Esophagus (tissue), 2 donors: ENCODE measurements at regions not wholly inside any gene's neighbourhood (a gene's known extent, or its start where the extent isn't known, plus 50 kb on each side); places are given as distances from the start of the nearest gene placed in this dataset.

Experiments used
- H3K27ac ChIP-seq, 2 donors: one replicate each; pipeline ENCODE4 v1.5.1; 2013; ENCODE audit warnings: low read depth in 2 of 2, mild to moderate bottlenecking in 2 of 2, inconsistent platforms in 1 of 2, low read length in 1 of 2, moderate library complexity in 1 of 2
- H3K27me3 ChIP-seq, 2 donors: one replicate each; pipeline ENCODE4 v1.6.1; 2013; ENCODE audit warnings: low read length in 2 of 2, control low read depth in 1 of 2, mild to moderate bottlenecking in 1 of 2; ENCODE audit not compliant: insufficient read depth in 2 of 2, control insufficient read depth in 1 of 2
- H3K36me3 ChIP-seq, 2 donors: one replicate each; pipeline ENCODE4 v1.6.1; 2013; ENCODE audit warnings: low read length in 1 of 2; ENCODE audit not compliant: control insufficient read depth in 2 of 2, insufficient read depth in 2 of 2
- H3K4me1 ChIP-seq, 2 donors: one replicate each; pipeline ENCODE4 v1.6.1; 2013; ENCODE audit warnings: low read length in 1 of 2; ENCODE audit not compliant: control insufficient read depth in 2 of 2, insufficient read depth in 2 of 2
- H3K4me3 ChIP-seq, 2 donors: one replicate each; pipeline ENCODE4 v1.5.1; 2013; ENCODE audit warnings: low read length in 2 of 2, mild to moderate bottlenecking in 2 of 2, low read depth in 1 of 2, moderate library complexity in 1 of 2
- H3K9me3 ChIP-seq, 2 donors: one replicate each; pipeline ENCODE4 v1.6.1; 2013; ENCODE audit warnings: mild to moderate bottlenecking in 2 of 2, low read depth in 1 of 2, low read length in 1 of 2, moderate library complexity in 1 of 2; ENCODE audit not compliant: control insufficient read depth in 2 of 2, insufficient read depth in 1 of 2
- WGBS, 2 donors: extraction: QIAGEN DNeasy Blood & Tissue Kit; methylation state at CpG; one replicate each; pipeline ENCODE4 v1.1.7; 2013; 5-methylcytosine and 5-hydroxymethylcytosine counted together
- donor health status: healthy with polysubstance abuse.
- donor health status: Bipolar disorder and iron deficiency.

DNA sequence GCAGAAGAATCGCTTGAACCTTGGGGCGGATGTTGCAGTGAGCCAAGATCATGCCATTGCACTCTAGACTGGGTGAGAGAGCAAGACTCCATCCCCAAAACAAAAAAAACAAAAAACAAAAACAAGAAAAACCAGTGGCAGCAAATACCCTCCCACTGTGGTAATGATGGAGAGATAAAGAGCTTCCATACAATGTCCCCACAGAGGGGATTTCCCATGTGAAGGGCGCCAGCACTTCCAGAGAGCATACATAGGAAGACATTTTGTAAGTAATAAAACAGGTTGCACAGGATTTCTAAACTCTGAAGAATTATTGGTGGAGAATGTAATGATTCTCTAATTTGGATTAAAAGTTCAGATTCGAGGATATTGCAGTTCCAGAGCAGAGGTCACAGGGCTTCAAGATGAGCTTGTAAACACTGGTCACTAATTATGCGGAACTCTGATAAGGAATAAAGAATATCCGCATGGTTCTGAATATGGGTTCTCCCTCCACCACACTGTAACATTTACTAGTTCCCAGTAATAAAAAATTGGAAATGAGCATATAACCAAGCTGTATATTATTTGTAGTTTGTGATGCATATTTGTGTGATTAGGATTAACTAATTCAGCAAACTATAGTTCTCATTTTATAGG, 290.1 kb upstream of the SLC10A2 start:
- no peaks in the 10 kb centered on the region for H3K9me3 ChIP-seq
- H3K36me3 ChIP-seq: no peaks in the 10 kb centered on the region
- no peaks in the 10 kb centered on the region for H3K27me3 ChIP-seq
- no peak overlapping the region for H3K27ac ChIP-seq
- H3K4me3 ChIP-seq: no peak overlapping the region
- no peaks in the 10 kb centered on the region for H3K4me1 ChIP-seq
- WGBS, 2 donors: 81 to 85% methylated on average over 6 of the region's 6 CpGs

- Histone ChIP-seq H3K9me3 (no peaks in the 10 kb centered on the region), H3K27me3 (no peaks in the 10 kb centered on the region), H3K4me1 (no peaks in the 10 kb centered on the region), H3K36me3 (no peaks in the 10 kb centered on the region), H3K4me3 (no peak overlapping the region), H3K27ac (no peak overlapping the region)
- 55 to 56% methylated on average over 2 of the region's 2 CpGs for WGBS, 2 donors
Measured at GRCh38 chr13:103354171-103354570, 288.0 kb upstream of the SLC10A2 start.

GRCh38 chr13:103351035-103351828, 285.0 kb upstream of the SLC10A2 start:
- no peak overlapping the region for H3K4me3 ChIP-seq
- no peak overlapping the region for H3K27ac ChIP-seq
- no peaks in the 10 kb centered on the region for H3K4me1 ChIP-seq
- no peaks in the 10 kb centered on the region for H3K36me3 ChIP-seq
- WGBS, 2 donors: 37 to 43% methylated on average over 10 of the region's 10 CpGs
- no peaks in the 10 kb centered on the region for H3K9me3 ChIP-seq
- H3K27me3 ChIP-seq: no peaks in the 10 kb centered on the region

DNA sequence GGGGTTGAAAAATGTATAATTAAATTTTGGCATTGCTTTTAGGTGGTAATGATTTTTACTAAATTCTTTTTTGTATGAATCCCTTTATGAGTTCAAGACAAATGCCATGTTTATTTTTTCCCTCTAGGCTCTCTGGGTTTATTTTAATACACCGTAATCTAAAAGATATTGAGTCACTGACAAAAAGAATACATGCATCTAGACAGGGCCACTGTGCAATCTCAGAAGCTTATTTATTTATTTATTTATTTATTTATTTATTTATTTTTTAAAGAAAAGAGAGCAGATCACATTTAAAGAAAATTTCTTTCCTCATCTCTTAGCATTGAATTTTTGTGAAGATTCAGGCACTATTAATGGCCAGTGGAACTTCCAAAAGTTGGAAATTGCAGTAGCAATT, 283.9 kb upstream of the SLC10A2 start:
- H3K4me1 ChIP-seq: no peaks in the 10 kb centered on the region
- H3K4me3 ChIP-seq: no peak overlapping the region
- H3K27ac ChIP-seq: no peak overlapping the region
- H3K36me3 ChIP-seq: no peaks in the 10 kb centered on the region
- no peaks in the 10 kb centered on the region for H3K9me3 ChIP-seq
- WGBS, 2 donors: 69 to 83% methylated on average over 1 of the region's 1 CpG
- no peaks in the 10 kb centered on the region for H3K27me3 ChIP-seq

DNA sequence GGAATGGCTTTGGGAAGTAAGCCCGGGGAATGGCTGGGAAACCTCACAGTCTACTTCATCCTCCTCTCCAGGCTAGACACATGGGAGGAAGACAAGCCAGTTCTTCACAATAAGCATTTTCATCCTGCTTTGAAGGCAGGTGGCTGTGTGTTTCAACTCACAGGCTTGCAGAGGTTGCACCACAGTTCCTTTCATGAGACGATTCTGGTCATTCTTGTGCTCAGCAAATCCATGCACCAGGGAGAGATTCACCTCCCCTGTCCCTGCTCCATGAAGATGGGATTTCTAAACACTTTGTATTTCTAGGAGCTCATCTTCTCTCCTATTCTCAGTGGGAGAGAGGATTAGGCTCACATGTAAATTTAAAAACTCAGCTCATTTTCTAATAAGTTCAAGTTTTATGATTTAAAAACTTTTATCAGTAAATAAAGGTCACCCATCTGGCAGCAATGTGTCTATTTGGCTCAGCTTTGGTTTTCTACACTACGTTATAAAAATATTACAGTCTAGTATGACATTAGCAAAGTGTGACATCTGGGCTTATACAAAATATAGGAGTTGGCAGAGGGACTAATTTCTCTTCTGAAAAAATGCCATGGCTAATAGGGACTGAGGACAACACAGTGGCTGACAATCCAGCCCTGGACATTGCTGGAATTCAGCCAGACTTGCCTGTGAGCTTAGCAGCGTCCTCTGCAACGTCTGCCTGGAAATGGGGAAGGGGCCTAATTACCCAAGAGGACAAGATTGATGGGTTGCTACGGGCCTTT, 283.2 kb upstream of the SLC10A2 start:
- Histone ChIP-seq H3K9me3 (no peaks in the 10 kb centered on the region), H3K27me3 (no peaks in the 10 kb centered on the region), H3K36me3 (no peaks in the 10 kb centered on the region), H3K27ac (no peak overlapping the region), H3K4me3 (no peak overlapping the region), H3K4me1 (no peaks in the 10 kb centered on the region)
- WGBS, 2 donors: 45% methylated on average over 6 of the region's 6 CpGs

DNA sequence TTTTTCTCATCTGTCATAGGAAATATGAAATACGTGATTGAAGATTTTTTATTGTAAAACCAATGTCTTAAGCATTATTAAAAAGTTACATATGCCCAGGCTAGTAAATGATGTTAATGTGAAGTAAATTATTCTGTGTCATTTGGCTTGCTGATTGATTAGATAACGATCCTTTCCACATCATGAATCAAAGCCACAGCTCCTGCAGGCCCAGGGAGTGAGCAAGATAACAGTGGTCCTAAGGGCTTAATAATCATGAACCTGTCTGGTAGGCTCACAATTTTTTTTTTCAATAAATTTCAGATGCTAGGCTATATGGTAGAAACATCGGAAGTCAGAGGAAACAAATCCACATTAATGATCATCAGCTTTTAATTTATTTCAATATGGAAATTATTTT, 269.0 kb upstream of the SLC10A2 start:
- H3K36me3 ChIP-seq: no peaks in the 10 kb centered on the region
- no peaks in the 10 kb centered on the region for H3K9me3 ChIP-seq
- H3K27me3 ChIP-seq: no peaks in the 10 kb centered on the region
- no peak overlapping the region for H3K27ac ChIP-seq
- 65 to 82% methylated on average over 3 of the region's 3 CpGs for WGBS, 2 donors
- no peak overlapping the region for H3K4me3 ChIP-seq
- no peaks in the 10 kb centered on the region for H3K4me1 ChIP-seq

GRCh38 chr13:103331924-103332323, 265.7 kb upstream of the SLC10A2 start:
- 74 to 86% methylated on average over 4 of the region's 4 CpGs for WGBS, 2 donors
- H3K36me3 ChIP-seq: no peaks in the 10 kb centered on the region
- no peaks in the 10 kb centered on the region for H3K9me3 ChIP-seq
- no peaks in the 10 kb centered on the region for H3K4me1 ChIP-seq
- H3K27me3 ChIP-seq: no peaks in the 10 kb centered on the region
- H3K4me3 ChIP-seq: no peak overlapping the region
- H3K27ac ChIP-seq: no peak overlapping the region

GRCh38 chr13:103328899-103329298, 262.7 kb upstream of the SLC10A2 start:
- no peaks in the 10 kb centered on the region for H3K27me3 ChIP-seq
- H3K36me3 ChIP-seq: no peaks in the 10 kb centered on the region
- WGBS, 2 donors: 77 to 85% methylated on average over 1 of the region's 1 CpG
- no peaks in the 10 kb centered on the region for H3K9me3 ChIP-seq
- no peak overlapping the region for H3K4me3 ChIP-seq
- H3K27ac ChIP-seq: no peak overlapping the region
- no peaks in the 10 kb centered on the region for H3K4me1 ChIP-seq

- no peaks in the 10 kb centered on the region for H3K4me1 ChIP-seq
- no peak overlapping the region for H3K4me3 ChIP-seq
- WGBS, 2 donors: 83 to 90% methylated on average over 2 of the region's 2 CpGs
- no peak overlapping the region for H3K27ac ChIP-seq
- H3K36me3 ChIP-seq: no peaks in the 10 kb centered on the region
- H3K27me3 ChIP-seq: no peaks in the 10 kb centered on the region
- no peaks in the 10 kb centered on the region for H3K9me3 ChIP-seq
Measured at GRCh38 chr13:103326326-103326725, 260.1 kb upstream of the SLC10A2 start.
